HEK293T (cell line): ENCODE measurements at regions not wholly inside any gene's neighbourhood (a gene's known extent, or its start where the extent isn't known, plus 50 kb on each side); places are given as distances from the start of the nearest gene placed in this dataset.

Source experiments
- ARNT ChIP-seq: fragments of 450-650 bp; IDR thresholded peaks from 2 replicates; pipeline ENCODE4 v1.6.1; 2017; ENCODE audit warnings: mild to moderate bottlenecking
- BHLHE40 ChIP-seq: fragments of 450-650 bp; IDR thresholded peaks from 2 replicates; pipeline ENCODE4 v1.6.1; 2016; ENCODE audit warnings: mild to moderate bottlenecking, moderate library complexity, borderline replicate concordance
- ELF4 ChIP-seq: fragments of 450-650 bp; IDR thresholded peaks from 2 replicates; pipeline ENCODE4 v1.6.1; 2017; ENCODE audit warnings: antibody characterized with exemption
- FOXA1 ChIP-seq: fragments of 450-650 bp; IDR thresholded peaks from 2 replicates; pipeline ENCODE4 v1.6.1; 2016; ENCODE audit warnings: mild to moderate bottlenecking
- FOXK2 ChIP-seq: fragments of 450-650 bp; IDR thresholded peaks from 2 replicates; pipeline ENCODE4 v1.6.1; 2016; ENCODE audit warnings: mild to moderate bottlenecking
- FOXM1 ChIP-seq: fragments of 450-650 bp; IDR thresholded peaks from 2 replicates; pipeline ENCODE4 v1.6.1; 2017; ENCODE audit warnings: mild to moderate bottlenecking, borderline replicate concordance
- HDGF ChIP-seq: fragments of 450-650 bp; IDR thresholded peaks from 2 replicates; pipeline ENCODE4 v1.6.1; 2017; ENCODE audit warnings: antibody characterized with exemption, borderline replicate concordance
- LEF1 ChIP-seq: fragments of 450-650 bp; IDR thresholded peaks from 2 replicates; pipeline ENCODE4 v1.6.1; 2017; ENCODE audit warnings: mild to moderate bottlenecking, borderline replicate concordance
- NFRKB ChIP-seq: fragments of 450-650 bp; IDR thresholded peaks from 2 replicates; pipeline ENCODE4 v1.6.1; 2016; ENCODE audit warnings: mild to moderate bottlenecking, moderate library complexity
- SP1 ChIP-seq: fragments of 450-650 bp; IDR thresholded peaks from 2 replicates; pipeline ENCODE4 v1.6.1; 2017
- SUZ12 ChIP-seq: fragments of 450-650 bp; IDR thresholded peaks from 2 replicates; pipeline ENCODE4 v1.6.1; 2016; ENCODE audit warnings: mild to moderate bottlenecking
- TARDBP ChIP-seq: fragments of 450-650 bp; IDR thresholded peaks from 2 replicates; pipeline ENCODE4 v1.6.1; 2016
- ZNF384 ChIP-seq: fragments of 450-650 bp; IDR thresholded peaks from 2 replicates; pipeline ENCODE4 v1.6.1; 2016
- TF ChIP-seq, protein P1 (sequence below): fragments of 450-650 bp; IDR thresholded peaks from 2 replicates; pipeline ENCODE4 v1.6.1; 2016

DNA sequence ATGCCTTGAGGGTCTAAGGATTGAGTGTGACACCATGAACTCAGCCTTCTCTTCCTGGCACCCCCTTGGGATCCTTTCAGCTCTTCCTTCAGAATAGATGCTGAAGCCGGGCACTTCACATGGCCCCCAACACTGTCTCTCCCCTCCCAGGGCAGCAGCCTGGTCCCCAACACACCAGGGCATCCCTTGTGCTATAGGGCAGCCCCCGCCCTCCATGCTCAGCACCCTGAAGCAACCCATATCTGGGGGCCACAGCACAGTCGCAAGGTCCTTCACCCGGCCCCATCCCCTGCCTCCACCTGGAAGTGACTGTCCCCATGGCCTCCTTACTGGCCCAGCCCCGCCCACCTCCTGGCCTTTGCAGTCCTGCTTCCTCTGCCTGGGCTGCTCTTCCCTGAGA lies 143.1 kb downstream of the C16orf95 start:
- TF ChIP-seq SUZ12 (no peak), ZNF384 (no peak), ARNT (no peak), FOXA1 (no peak), FOXM1 (no peak), SP1 (no peak), HDGF (no peak), BHLHE40 (no peak), NFRKB (no peak), TARDBP (no peak), ELF4 (no peak), FOXK2 (no peak), LEF1 (no peak)
- TF ChIP-seq, protein P1, sequence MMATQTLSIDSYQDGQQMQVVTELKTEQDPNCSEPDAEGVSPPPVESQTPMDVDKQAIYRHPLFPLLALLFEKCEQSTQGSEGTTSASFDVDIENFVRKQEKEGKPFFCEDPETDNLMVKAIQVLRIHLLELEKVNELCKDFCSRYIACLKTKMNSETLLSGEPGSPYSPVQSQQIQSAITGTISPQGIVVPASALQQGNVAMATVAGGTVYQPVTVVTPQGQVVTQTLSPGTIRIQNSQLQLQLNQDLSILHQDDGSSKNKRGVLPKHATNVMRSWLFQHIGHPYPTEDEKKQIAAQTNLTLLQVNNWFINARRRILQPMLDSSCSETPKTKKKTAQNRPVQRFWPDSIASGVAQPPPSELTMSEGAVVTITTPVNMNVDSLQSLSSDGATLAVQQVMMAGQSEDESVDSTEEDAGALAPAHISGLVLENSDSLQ: no peak
